B cell (primary cell): ENCODE measurements at regions not wholly inside any gene's neighbourhood (a gene's known extent, or its start where the extent isn't known, plus 50 kb on each side); places are given as distances from the start of the nearest gene placed in this dataset.

ENCODE experiments used
- ATAC-seq: fragments of 200-7000 bp; cut with Tn5 transposase; one replicate; pipeline ENCODE4 v1.10.0; 2021; ENCODE audit warnings: low read depth, mild to moderate bottlenecking, moderate number of reproducible peaks, moderate library complexity
- CTCF ChIA-PET: fragments of 350-600 bp; sonication (Branson Sonifier 250); formaldehyde crosslinking; loops from one replicate; lab custom pipeline; 2021; ENCODE audit warnings: antibody characterized with exemption, inconsistent platforms; lab: Charles Lee
- POLR2A ChIA-PET: fragments of 350-600 bp; sonication (Branson Sonifier 250); formaldehyde crosslinking; loops from one replicate; lab custom pipeline; 2021; ENCODE audit warnings: antibody characterized with exemption; lab: Charles Lee
- DNase-seq: peaks from one replicate; pipeline ENCODE4 v3.0.0; 2013
- H2AFZ ChIP-seq: 2 replicates; pipeline ENCODE4 v1.6.1; 2012; ENCODE audit warnings: mild to moderate bottlenecking, low read depth, low read length; ENCODE audit not compliant: insufficient read depth, poor library complexity, severe bottlenecking
- H3K27ac ChIP-seq, 2 donors: 1 replicate in 1 of 2; 2 replicates in 1 of 2; pipeline ENCODE4 v1.5.1; 2012 to 2013; ENCODE audit warnings: low read length in 2 of 2, mild to moderate bottlenecking in 2 of 2, moderate library complexity in 1 of 2
- H3K27me3 ChIP-seq, 4 experiments: fragments of 200-600 bp in 1 of 4; sonication (generic) in 1 of 4; replicated peaks in 1 of 4; 1 replicate in 2 of 4; 2 replicates in 2 of 4; pipeline versions ENCODE4 v1.6.1 to v1.7.0; 2013 to 2016; ENCODE audit warnings: low read length in 3 of 4, mild to moderate bottlenecking in 2 of 4, mixed read lengths in 1 of 4, moderate library complexity in 1 of 4; ENCODE audit not compliant: insufficient read depth in 4 of 4, control insufficient read depth in 3 of 4; ENCODE audit errors: control extremely low read depth in 1 of 4
- H3K36me3 ChIP-seq, 2 experiments: replicated peaks in 1 of 2; 1 replicate in 1 of 2; 2 replicates in 1 of 2; pipeline versions ENCODE4 v1.6.1 to v1.7.1; 2013; ENCODE audit warnings: low read length in 1 of 2; ENCODE audit not compliant: insufficient read depth in 2 of 2, control insufficient read depth in 1 of 2; ENCODE audit errors: control extremely low read depth in 1 of 2, extremely low read depth in 1 of 2
- H3K4me1 ChIP-seq, 2 donors: fragments of 200-600 bp in 1 of 2; sonication (generic) in 1 of 2; 1 replicate in 1 of 2; 2 replicates in 1 of 2; pipeline versions ENCODE4 v1.5.1 to v1.6.1; 2013 to 2017; ENCODE audit warnings: low read length in 2 of 2; ENCODE audit not compliant: control insufficient read depth in 2 of 2, insufficient read depth in 2 of 2
- H3K4me2 ChIP-seq: replicated peaks from 2 replicates; pipeline ENCODE3; 2012; ENCODE audit warnings: mild to moderate bottlenecking, low read depth, low read length; ENCODE audit not compliant: poor library complexity, severe bottlenecking
- H3K4me3 ChIP-seq, 5 experiments: fragments of 200-600 bp in 1 of 5; sonication (generic) in 1 of 5; 1 replicate in 3 of 5; 2 replicates in 2 of 5; pipeline versions ENCODE4 v1.5.1 to v1.7.0; 2011 to 2016; ENCODE audit warnings: low read length in 4 of 5, mild to moderate bottlenecking in 4 of 5, low read depth in 2 of 5, control low read depth in 1 of 5, moderate library complexity in 1 of 5; ENCODE audit not compliant: insufficient read depth in 1 of 5; ENCODE audit errors: control extremely low read depth in 1 of 5, extremely low read depth in 1 of 5
- H3K79me2 ChIP-seq: fragments of 200-600 bp; sonication (generic); one replicate; pipeline ENCODE4 v1.6.0; 2016; ENCODE audit warnings: low read length; ENCODE audit not compliant: control insufficient read depth, insufficient read depth
- H3K9ac ChIP-seq: fragments of 200-600 bp; sonication (generic); 2 replicates; pipeline ENCODE4 v1.6.1; 2017; ENCODE audit warnings: mild to moderate bottlenecking, low read length, moderate library complexity
- H3K9me3 ChIP-seq, 3 donors: one replicate each; pipeline versions ENCODE4 v1.6.1 to v1.7.1; 2013; ENCODE audit warnings: low read length in 2 of 3; ENCODE audit not compliant: control insufficient read depth in 2 of 3, insufficient read depth in 1 of 3; ENCODE audit errors: control extremely low read depth in 1 of 3
- H4K20me1 ChIP-seq: 2 replicates; pipeline ENCODE4 v1.6.0; 2012; ENCODE audit warnings: mild to moderate bottlenecking, low read length; ENCODE audit not compliant: insufficient read depth, control insufficient read depth, poor library complexity, severe bottlenecking
- H3K27ac Mint-ChIP-seq: one replicate; pipeline ENCODE4 v1.8.0; 2021; ENCODE audit warnings: mixed read lengths
- H3K27me3 Mint-ChIP-seq: one replicate; pipeline ENCODE4 v1.8.0; 2021; ENCODE audit warnings: mixed read lengths
- H3K4me1 Mint-ChIP-seq: one replicate; pipeline ENCODE4 v1.8.0; 2021; ENCODE audit warnings: mixed read lengths
- H3K4me3 Mint-ChIP-seq: one replicate; pipeline ENCODE4 v1.8.0; 2021; ENCODE audit warnings: mixed read lengths
- H3K9me3 Mint-ChIP-seq: one replicate; pipeline ENCODE4 v1.8.0; 2022; ENCODE audit warnings: mixed read lengths; ENCODE audit not compliant: insufficient read depth
- CTCF ChIP-seq: fragments of 200-600 bp; IDR thresholded peaks from one replicate; pipeline ENCODE4 v1.8.0; 2022; ENCODE audit warnings: antibody characterized with exemption, mild to moderate bottlenecking
- EZH2 ChIP-seq: IDR thresholded peaks from 2 replicates; pipeline ENCODE4 v1.6.1; 2012; ENCODE audit warnings: borderline replicate concordance, low read depth, mild to moderate bottlenecking, moderate library complexity, low read length; ENCODE audit not compliant: insufficient read depth, poor library complexity, severe bottlenecking
- WGBS: methylation state at CpG from one replicate; pipeline ENCODE4 v1.1.5; 2013; ENCODE audit warnings: missing lambda C conversion rate; ENCODE audit not compliant: insufficient coverage; 5-methylcytosine and 5-hydroxymethylcytosine counted together
- intact Hi-C: fragments of 100-400 bp; cut with micrococcal nuclease; formaldehyde crosslinking; loops from one replicate; pipeline ENCODE4 v1.10.0; 2022

- H3K4me2 ChIP-seq, result no peak overlapping the region
- intact Hi-C loops, result no loop called here
- CTCF ChIA-PET, result no interaction called here
- Mint-ChIP-seq H3K4me3 (no peak overlapping the region), H3K9me3 (peaks cover 3% of the 10 kb centered on the region), H3K27ac (no peak overlapping the region), H3K27me3 (peaks cover 18% of the 10 kb centered on the region), H3K4me1 (no peaks in the 10 kb centered on the region)
- no peak overlapping the region for H3K9ac ChIP-seq
- no peaks in the 10 kb centered on the region for H3K36me3 ChIP-seq
- ATAC-seq, result no peak
- WGBS, result 67% methylated on average over 1 of the region's 1 CpG
- POLR2A ChIA-PET, result no interaction called here
- H3K9me3 ChIP-seq, result no peaks in the 10 kb centered on the region
- no peak for TF ChIP-seq CTCF
- TF ChIP-seq EZH2, result no peak
- no peaks in the 10 kb centered on the region for H4K20me1 ChIP-seq
- no peaks in the 10 kb centered on the region for H3K4me1 ChIP-seq
- H3K4me3 ChIP-seq, result no peak overlapping the region
- no peaks in the 10 kb centered on the region for H3K79me2 ChIP-seq
- DNase-seq, result no peak
- no peaks in the 10 kb centered on the region for H3K27me3 ChIP-seq
- H3K27ac ChIP-seq, result no peak overlapping the region
- H2AFZ ChIP-seq, result no peak overlapping the region
Measured at GRCh38 chr2:108189316-108189715, 50.5 kb upstream of the SULT1C3 start.
